Right atrium auricular region (tissue), 2 donors: ENCODE measurements at regions not wholly inside any gene's neighbourhood (a gene's known extent, or its start where the extent isn't known, plus 50 kb on each side); places are given as distances from the start of the nearest gene placed in this dataset.

Experiments
- DNase-seq: peaks from one replicate; pipeline ENCODE4 v3.0.0-alpha.2; 2019; ENCODE audit warnings: low spot score
- H3K27ac ChIP-seq, 2 donors: fragments of 200-600 bp; sonication (generic); 1 replicate in 1 of 2; 2 replicates in 1 of 2; pipeline ENCODE4 v1.5.1; 2016 to 2019
- H3K27me3 ChIP-seq, 2 donors: fragments of 200-600 bp; sonication (generic); one replicate each; pipeline versions ENCODE4 v1.5.1 to v1.6.0; 2017 to 2019
- H3K36me3 ChIP-seq: fragments of 200-600 bp; sonication (generic); one replicate; pipeline ENCODE4 v1.5.1; 2016
- H3K4me1 ChIP-seq, 2 donors: fragments of 200-600 bp; sonication (generic); one replicate each; pipeline versions ENCODE4 v1.5.1 to v1.6.0; 2017 to 2019
- H3K4me3 ChIP-seq, 2 donors: fragments of 200-600 bp; sonication (generic); 1 replicate in 1 of 2; 2 replicates in 1 of 2; pipeline ENCODE4 v1.5.1; 2017 to 2019; ENCODE audit warnings: mild to moderate bottlenecking in 1 of 2, moderate library complexity in 1 of 2
- H3K9me3 ChIP-seq, 2 donors: fragments of 200-600 bp; sonication (generic); one replicate each; pipeline ENCODE4 v1.5.1; 2019
- TF ChIP-seq, protein P1 (sequence below), 2 donors: fragments of 200-600 bp; sonication (generic); IDR thresholded peaks; one replicate each; pipeline ENCODE4 v1.5.1; 2019; ENCODE audit warnings: antibody characterized with exemption in 2 of 2

DNA sequence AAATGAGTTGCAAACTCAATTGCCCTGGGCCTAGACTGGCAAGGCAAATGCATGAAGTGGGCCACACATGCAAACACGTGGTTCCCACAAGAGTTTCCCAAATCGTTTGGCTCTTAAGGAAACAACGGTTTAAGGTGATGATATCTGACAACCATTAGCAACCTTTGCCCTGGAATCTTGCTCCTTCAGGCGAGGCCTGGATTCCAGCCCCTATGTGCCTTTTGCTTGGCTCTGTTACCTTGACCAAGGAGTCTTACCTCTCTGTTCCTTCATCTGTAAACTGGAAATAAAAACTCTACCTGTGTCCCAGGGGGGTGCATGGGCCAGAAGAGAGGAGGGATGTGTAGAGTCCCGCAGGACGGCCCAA, 72.1 kb upstream of the CASZ1 start:
- H3K9me3 ChIP-seq = no peaks in the 10 kb centered on the region
- no peaks in the 10 kb centered on the region for H3K36me3 ChIP-seq
- no peaks in the 10 kb centered on the region for H3K27me3 ChIP-seq
- TF ChIP-seq, protein P1, sequence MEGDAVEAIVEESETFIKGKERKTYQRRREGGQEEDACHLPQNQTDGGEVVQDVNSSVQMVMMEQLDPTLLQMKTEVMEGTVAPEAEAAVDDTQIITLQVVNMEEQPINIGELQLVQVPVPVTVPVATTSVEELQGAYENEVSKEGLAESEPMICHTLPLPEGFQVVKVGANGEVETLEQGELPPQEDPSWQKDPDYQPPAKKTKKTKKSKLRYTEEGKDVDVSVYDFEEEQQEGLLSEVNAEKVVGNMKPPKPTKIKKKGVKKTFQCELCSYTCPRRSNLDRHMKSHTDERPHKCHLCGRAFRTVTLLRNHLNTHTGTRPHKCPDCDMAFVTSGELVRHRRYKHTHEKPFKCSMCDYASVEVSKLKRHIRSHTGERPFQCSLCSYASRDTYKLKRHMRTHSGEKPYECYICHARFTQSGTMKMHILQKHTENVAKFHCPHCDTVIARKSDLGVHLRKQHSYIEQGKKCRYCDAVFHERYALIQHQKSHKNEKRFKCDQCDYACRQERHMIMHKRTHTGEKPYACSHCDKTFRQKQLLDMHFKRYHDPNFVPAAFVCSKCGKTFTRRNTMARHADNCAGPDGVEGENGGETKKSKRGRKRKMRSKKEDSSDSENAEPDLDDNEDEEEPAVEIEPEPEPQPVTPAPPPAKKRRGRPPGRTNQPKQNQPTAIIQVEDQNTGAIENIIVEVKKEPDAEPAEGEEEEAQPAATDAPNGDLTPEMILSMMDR (IDR thresholded peaks at IDR 0.05) = no peak
- no peak overlapping the region for H3K27ac ChIP-seq
- peaks cover 0 to 15% of the 10 kb centered on the region in 2 donors for H3K4me1 ChIP-seq
- DNase-seq = no peak
- no peak overlapping the region for H3K4me3 ChIP-seq

DNA sequence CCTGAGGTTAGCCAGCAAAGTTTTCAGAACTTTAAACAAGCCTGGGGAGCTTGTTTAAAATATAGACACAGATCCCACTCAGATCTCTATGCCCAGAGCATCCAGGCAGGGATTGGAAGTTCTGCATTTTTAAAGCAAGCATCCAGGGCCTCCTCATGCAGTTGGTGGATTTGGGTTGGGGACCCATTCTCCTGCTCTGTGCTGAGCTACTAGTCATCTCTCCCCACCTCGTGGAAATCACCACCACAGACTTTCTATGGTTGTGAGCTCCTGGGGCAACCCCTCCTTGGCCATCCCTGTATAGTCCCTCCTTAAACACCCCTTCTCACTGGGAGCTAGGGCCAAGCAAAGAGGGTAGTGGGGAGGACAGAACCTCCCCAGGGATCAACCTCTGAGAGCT, 73.5 kb upstream of the CASZ1 start:
- TF ChIP-seq, protein P1 (IDR thresholded peaks at IDR 0.05) = no peak
- no peak overlapping the region for H3K4me3 ChIP-seq
- H3K9me3 ChIP-seq = no peaks in the 10 kb centered on the region
- DNase-seq = no peak
- H3K4me1 ChIP-seq = peaks cover 0 to 15% of the 10 kb centered on the region in 2 donors
- H3K27ac ChIP-seq = no peak overlapping the region
- H3K36me3 ChIP-seq = no peaks in the 10 kb centered on the region
- no peaks in the 10 kb centered on the region for H3K27me3 ChIP-seq

DNA sequence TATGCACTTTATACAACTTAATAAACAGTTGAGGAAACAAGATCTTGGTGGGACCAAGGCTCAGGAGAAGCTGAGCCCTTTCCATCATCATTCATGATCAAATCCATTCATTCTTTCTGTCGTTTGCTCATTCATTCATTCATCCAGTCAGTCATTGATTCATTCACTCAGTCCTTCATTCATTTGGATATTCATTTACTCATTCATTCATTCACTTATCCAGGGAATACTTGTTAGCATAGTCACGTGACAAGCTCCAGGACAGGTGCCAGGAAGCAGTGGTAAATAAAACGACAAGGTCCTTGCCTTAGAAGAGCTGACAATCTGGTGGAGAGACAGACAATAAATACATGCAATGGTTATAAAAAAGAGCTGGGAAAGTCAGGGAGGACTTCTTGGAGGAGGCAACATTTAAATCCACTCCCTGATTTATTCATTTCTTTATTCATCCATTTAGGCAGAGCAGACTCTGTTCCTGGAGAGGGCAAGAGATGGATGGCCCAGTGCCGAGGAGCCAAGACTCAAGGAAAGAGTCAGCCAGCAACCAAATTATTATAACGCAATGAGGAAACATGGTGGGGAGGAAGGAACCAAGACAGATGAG, 74.1 kb upstream of the CASZ1 start:
- DNase-seq = no peak
- no peaks in the 10 kb centered on the region for H3K36me3 ChIP-seq
- TF ChIP-seq, protein P1 (IDR thresholded peaks at IDR 0.05) = no peak
- H3K4me3 ChIP-seq = no peak overlapping the region
- no peaks in the 10 kb centered on the region for H3K9me3 ChIP-seq
- peaks cover 0 to 15% of the 10 kb centered on the region in 2 donors for H3K4me1 ChIP-seq
- no peak overlapping the region for H3K27ac ChIP-seq
- H3K27me3 ChIP-seq = no peaks in the 10 kb centered on the region

DNA sequence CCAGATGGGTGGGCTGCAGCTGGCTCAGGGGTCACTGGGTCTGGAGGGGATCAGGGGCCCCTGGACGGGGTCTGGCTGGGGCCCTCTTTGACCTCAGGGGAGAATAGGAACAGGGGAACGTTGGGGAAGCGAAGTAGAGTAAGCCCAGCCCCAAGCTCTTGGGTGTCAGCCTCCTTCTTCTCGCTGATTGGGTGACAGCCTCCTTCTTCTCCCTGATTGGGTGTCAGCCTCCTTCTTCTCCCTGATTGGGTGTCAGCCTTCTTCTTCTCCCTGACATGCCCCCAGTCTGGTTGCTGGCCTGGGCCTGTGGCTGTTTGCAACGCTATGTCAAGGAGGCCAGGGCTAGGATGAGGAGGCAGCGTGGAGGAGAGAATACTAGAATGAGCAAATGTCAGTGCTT, 76.7 kb upstream of the CASZ1 start:
- no peak for DNase-seq
- Histone ChIP-seq H3K9me3 (no peaks in the 10 kb centered on the region), H3K27me3 (no peaks in the 10 kb centered on the region), H3K4me3 (no peak overlapping the region), H3K27ac (no peak overlapping the region), H3K4me1 (no peaks in the 10 kb centered on the region), H3K36me3 (no peaks in the 10 kb centered on the region)
- TF ChIP-seq, protein P1 (IDR thresholded peaks at IDR 0.05) = no peak

- no peaks in the 10 kb centered on the region for H3K27me3 ChIP-seq
Observed at GRCh38 chr1:10874351-10874750, 77.9 kb upstream of the CASZ1 start.

More at GRCh38 chr1:10874351-10874750, 77.9 kb upstream of the CASZ1 start:
- TF ChIP-seq, protein P1 (IDR thresholded peaks at IDR 0.05) = no peak
- Histone ChIP-seq H3K36me3 (no peaks in the 10 kb centered on the region), H3K4me1 (no peaks in the 10 kb centered on the region), H3K9me3 (no peaks in the 10 kb centered on the region), H3K4me3 (no peak overlapping the region), H3K27ac (no peak overlapping the region)
- DNase-seq = no peak
